22Rv1 (cell line): ENCODE measurements at regions not wholly inside any gene's neighbourhood (a gene's known extent, or its start where the extent isn't known, plus 50 kb on each side); places are given as distances from the start of the nearest gene placed in this dataset.

ENCODE experiments used
- CTCF ChIP-seq: fragments of 450-650 bp; IDR thresholded peaks from 2 replicates; pipeline ENCODE4 v1.5.1; 2017; ENCODE audit warnings: mild to moderate bottlenecking
- ZFX ChIP-seq: fragments of 450-650 bp; IDR thresholded peaks from 2 replicates; pipeline ENCODE4 v1.6.1; 2017; ENCODE audit warnings: antibody characterized with exemption, borderline replicate concordance

- no peak for TF ChIP-seq ZFX
- no peak for TF ChIP-seq CTCF
Measured at GRCh38 chr12:43009846-43010240, 420.3 kb upstream of the PRICKLE1 start.
